ENCODE measurements at regions not wholly inside any gene's neighbourhood (a gene's known extent, or its start where the extent isn't known, plus 50 kb on each side); places are given as distances from the start of the nearest gene placed in this dataset.

GRCh38 chr5:161169776-161170175 is 317.8 kb upstream of the ATP10B start:
- Histone ChIP-seq H3K9me3 (ENCODE audit: control insufficient read depth in 2 of 3, insufficient read depth in 1 of 3, low read length in 3 of 3) (no peaks in the 10 kb centered on the region), H3K36me3 (ENCODE audit: control insufficient read depth in 2 of 3, insufficient read depth in 3 of 3, low read length in 3 of 3) (no peaks in the 10 kb centered on the region), H3K27me3 (ENCODE audit: control insufficient read depth, insufficient read depth, low read length) (no peaks in the 10 kb centered on the region), H3K9ac (ENCODE audit: low read length in 3 of 3) (no peak overlapping the region), H3K4me1 (ENCODE audit: control insufficient read depth in 2 of 3, insufficient read depth in 2 of 3, low read depth in 1 of 3, low read length in 3 of 3) (no peaks in the 10 kb centered on the region), H3K4me3 (ENCODE audit: low read length in 3 of 3) (no peak overlapping the region), H3K27ac (ENCODE audit: low read depth in 2 of 2, low read length in 2 of 2) (no peak overlapping the region)
- FAIRE-seq (no peak), DNase-seq (no peak)
- intact Hi-C loops (cut with DNase I), result no loop called here
- TF ChIP-seq, protein P1, sequence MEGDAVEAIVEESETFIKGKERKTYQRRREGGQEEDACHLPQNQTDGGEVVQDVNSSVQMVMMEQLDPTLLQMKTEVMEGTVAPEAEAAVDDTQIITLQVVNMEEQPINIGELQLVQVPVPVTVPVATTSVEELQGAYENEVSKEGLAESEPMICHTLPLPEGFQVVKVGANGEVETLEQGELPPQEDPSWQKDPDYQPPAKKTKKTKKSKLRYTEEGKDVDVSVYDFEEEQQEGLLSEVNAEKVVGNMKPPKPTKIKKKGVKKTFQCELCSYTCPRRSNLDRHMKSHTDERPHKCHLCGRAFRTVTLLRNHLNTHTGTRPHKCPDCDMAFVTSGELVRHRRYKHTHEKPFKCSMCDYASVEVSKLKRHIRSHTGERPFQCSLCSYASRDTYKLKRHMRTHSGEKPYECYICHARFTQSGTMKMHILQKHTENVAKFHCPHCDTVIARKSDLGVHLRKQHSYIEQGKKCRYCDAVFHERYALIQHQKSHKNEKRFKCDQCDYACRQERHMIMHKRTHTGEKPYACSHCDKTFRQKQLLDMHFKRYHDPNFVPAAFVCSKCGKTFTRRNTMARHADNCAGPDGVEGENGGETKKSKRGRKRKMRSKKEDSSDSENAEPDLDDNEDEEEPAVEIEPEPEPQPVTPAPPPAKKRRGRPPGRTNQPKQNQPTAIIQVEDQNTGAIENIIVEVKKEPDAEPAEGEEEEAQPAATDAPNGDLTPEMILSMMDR (IDR thresholded peaks at IDR 0.05; ENCODE audit: borderline replicate concordance, extremely low read depth, insufficient read depth), result no peak

- DNase-seq (peak in 1 of 5 donors; percentile 23), FAIRE-seq (no peak)
- Histone ChIP-seq H3K36me3 (ENCODE audit: control insufficient read depth in 2 of 3, insufficient read depth in 3 of 3, low read length in 3 of 3) (no peaks in the 10 kb centered on the region), H3K9ac (ENCODE audit: low read length in 3 of 3) (no peak overlapping the region), H3K27ac (ENCODE audit: low read depth in 2 of 2, low read length in 2 of 2) (no peak overlapping the region), H3K4me3 (ENCODE audit: low read length in 3 of 3) (no peak overlapping the region), H3K9me3 (ENCODE audit: control insufficient read depth in 2 of 3, insufficient read depth in 1 of 3, low read length in 3 of 3) (no peaks in the 10 kb centered on the region), H3K4me1 (ENCODE audit: control insufficient read depth in 2 of 3, insufficient read depth in 2 of 3, low read depth in 1 of 3, low read length in 3 of 3) (no peaks in the 10 kb centered on the region), H3K27me3 (ENCODE audit: control insufficient read depth, insufficient read depth, low read length) (no peaks in the 10 kb centered on the region)
- intact Hi-C loops (cut with DNase I), result no loop called here
- TF ChIP-seq, protein P1 (IDR thresholded peaks at IDR 0.05; ENCODE audit: borderline replicate concordance, extremely low read depth, insufficient read depth), result no peak
Measured at GRCh38 chr5:161167016-161167767, 315.2 kb upstream of the ATP10B start.

GRCh38 chr5:161165998-161166660 is 314.1 kb upstream of the ATP10B start:
- no peaks in the 10 kb centered on the region for H3K9me3 ChIP-seq (ENCODE audit: control insufficient read depth in 2 of 3, insufficient read depth in 1 of 3, low read length in 3 of 3)
- no peaks in the 10 kb centered on the region for H3K27me3 ChIP-seq (ENCODE audit: control insufficient read depth, insufficient read depth, low read length)
- H3K4me3 ChIP-seq (ENCODE audit: low read length in 3 of 3), result no peak overlapping the region
- intact Hi-C loops (cut with DNase I), result no loop called here
- H3K36me3 ChIP-seq (ENCODE audit: control insufficient read depth in 2 of 3, insufficient read depth in 3 of 3, low read length in 3 of 3), result no peaks in the 10 kb centered on the region
- TF ChIP-seq, protein P1 (IDR thresholded peaks at IDR 0.05; ENCODE audit: borderline replicate concordance, extremely low read depth, insufficient read depth), result no peak
- H3K9ac ChIP-seq (ENCODE audit: low read length in 3 of 3), result no peak overlapping the region
- no peak overlapping the region for H3K27ac ChIP-seq (ENCODE audit: low read depth in 2 of 2, low read length in 2 of 2)
- DNase-seq, result peak in 1 of 5 donors; percentile 61
- no peak for FAIRE-seq
- no peaks in the 10 kb centered on the region for H3K4me1 ChIP-seq (ENCODE audit: control insufficient read depth in 2 of 3, insufficient read depth in 2 of 3, low read depth in 1 of 3, low read length in 3 of 3)

All from kidney (tissue), 13 donors.